PC-3 (cell line): ENCODE measurements at regions not wholly inside any gene's neighbourhood (a gene's known extent, or its start where the extent isn't known, plus 50 kb on each side); places are given as distances from the start of the nearest gene placed in this dataset.

Experiments used
- ATAC-seq: fragments of 200-7000 bp; cut with Tn5 transposase; 2 replicates; pipeline ENCODE4 v1.9.1; 2020; ENCODE audit warnings: mild to moderate bottlenecking, moderate library complexity
- BruUV-seq: library from RNA; stranded (reverse); fragments of 400-500 nt; replicated peaks from 2 replicates; lab custom pipeline; 2021; lab: Mats Ljungman, UMichigan
- CTCF ChIA-PET: fragments of 300-600 bp; sonication (Branson Sonifier 250); formaldehyde crosslinking; loops from one replicate; lab custom pipeline; 2022; ENCODE audit warnings: antibody characterized with exemption; lab: Charles Lee
- POLR2A ChIA-PET: fragments of 300-600 bp; sonication (Branson Sonifier 250); formaldehyde crosslinking; loops from one replicate; lab custom pipeline; 2022; ENCODE audit warnings: antibody characterized with exemption; ENCODE audit not compliant: unreplicated experiment; lab: Charles Lee
- DNase-seq: peaks from one replicate; pipeline ENCODE4 v3.0.0-alpha.2; 2015
- H2AFZ ChIP-seq: fragments of 300-600 bp; sonication (generic); 2 replicates; pipeline ENCODE4 v1.6.0; 2016; ENCODE audit warnings: antibody characterized with exemption, low read length
- H3F3A ChIP-seq: fragments of 300-600 bp; sonication (generic); one replicate; pipeline ENCODE4 v1.6.0; 2017; ENCODE audit warnings: antibody characterized with exemption, low read length, control low read depth, mild to moderate bottlenecking; ENCODE audit not compliant: unreplicated experiment
- H3K27ac ChIP-seq: fragments of 300-600 bp; sonication (generic); 2 replicates; pipeline ENCODE4 v1.5.1; 2016; ENCODE audit warnings: mild to moderate bottlenecking, low read length
- H3K27me3 ChIP-seq: fragments of 300-600 bp; sonication (generic); 2 replicates; pipeline ENCODE4 v1.6.1; 2016; ENCODE audit warnings: low read length, mixed read lengths
- H3K36me3 ChIP-seq: fragments of 300-600 bp; sonication (generic); 2 replicates; pipeline ENCODE4 v1.6.1; 2016; ENCODE audit warnings: low read depth, mixed run types, low read length, mixed read lengths
- H3K4me1 ChIP-seq: fragments of 300-600 bp; sonication (generic); 2 replicates; pipeline ENCODE4 v1.5.1; 2016; ENCODE audit warnings: low read length; ENCODE audit not compliant: insufficient read depth
- H3K4me2 ChIP-seq: fragments of 300-600 bp; sonication (generic); 2 replicates; pipeline ENCODE4 v1.6.0; 2016; ENCODE audit warnings: low read length
- H3K4me3 ChIP-seq: fragments of 300-600 bp; sonication (generic); 2 replicates; pipeline ENCODE4 v1.5.1; 2016; ENCODE audit warnings: mild to moderate bottlenecking, low read length, mixed read lengths
- H3K79me2 ChIP-seq: fragments of 300-600 bp; sonication (generic); 2 replicates; pipeline ENCODE4 v1.6.1; 2017; ENCODE audit warnings: low read length, mixed read lengths
- H3K9ac ChIP-seq: fragments of 300-600 bp; sonication (generic); 2 replicates; pipeline ENCODE4 v1.6.0; 2016; ENCODE audit warnings: mild to moderate bottlenecking, low read length
- H3K9me2 ChIP-seq: fragments of 300-600 bp; sonication (generic); replicated peaks from 2 replicates; pipeline ENCODE4 v1.6.1; 2016; ENCODE audit warnings: mixed run types, low read length, mixed read lengths
- H3K9me3 ChIP-seq: fragments of 300-600 bp; sonication (generic); 2 replicates; pipeline ENCODE4 v1.6.1; 2016; ENCODE audit warnings: low read length, mixed read lengths
- H4K20me1 ChIP-seq: fragments of 300-600 bp; sonication (generic); 2 replicates; pipeline ENCODE4 v1.6.1; 2016; ENCODE audit warnings: low read length, mixed read lengths
- CTCF ChIP-seq: fragments of 300-600 bp; sonication (generic); conservative IDR thresholded peaks from 2 replicates; pipeline ENCODE4 v1.5.1; 2017; ENCODE audit warnings: antibody characterized with exemption, low read depth, mild to moderate bottlenecking, low read length
- EZH2 ChIP-seq: fragments of 300-600 bp; sonication (generic); IDR thresholded peaks from one replicate; pipeline ENCODE4 v1.6.1; 2017; ENCODE audit warnings: antibody characterized with exemption, mild to moderate bottlenecking, low read length; ENCODE audit not compliant: unreplicated experiment
- EZH2phosphoT487 ChIP-seq: fragments of 300-600 bp; sonication (generic); IDR thresholded peaks from 2 replicates; pipeline ENCODE4 v1.6.1; 2018; ENCODE audit warnings: mild to moderate bottlenecking, antibody characterized with exemption, low read length, borderline replicate concordance
- intact Hi-C: fragments of 100-400 bp; cut with micrococcal nuclease; formaldehyde crosslinking; loops from 2 replicates; pipeline ENCODE4 v1.9.0; 2023

GRCh38 chr14:50053935-50054334 lies 62.4 kb downstream of the VCPKMT start:
- Histone ChIP-seq H3K9me3 (no peaks in the 10 kb centered on the region), H3K4me3 (no peak overlapping the region), H2AFZ (no peak overlapping the region), H4K20me1 (no peaks in the 10 kb centered on the region), H3K4me1 (no peaks in the 10 kb centered on the region), H3K27ac (no peak overlapping the region), H3K36me3 (no peaks in the 10 kb centered on the region), H3K4me2 (no peak overlapping the region), H3K9ac (no peak overlapping the region), H3K9me2 (no peaks in the 10 kb centered on the region), H3F3A (no peaks in the 10 kb centered on the region), H3K27me3 (no peaks in the 10 kb centered on the region), H3K79me2 (no peaks in the 10 kb centered on the region)
- ATAC-seq (no peak), DNase-seq (no peak)
- ChIA-PET CTCF (interaction anchor here (0.6 kb wide), 1 partner anchor 40 kb away, joined by 4 read pairs; no protein-coding TSS in a partner anchor), POLR2A (no interaction called here)
- no TSS peak for BruUV-seq
- TF ChIP-seq CTCF (no peak), EZH2 (no peak), EZH2phosphoT487 (no peak)
- intact Hi-C loops, result no loop called here

DNA sequence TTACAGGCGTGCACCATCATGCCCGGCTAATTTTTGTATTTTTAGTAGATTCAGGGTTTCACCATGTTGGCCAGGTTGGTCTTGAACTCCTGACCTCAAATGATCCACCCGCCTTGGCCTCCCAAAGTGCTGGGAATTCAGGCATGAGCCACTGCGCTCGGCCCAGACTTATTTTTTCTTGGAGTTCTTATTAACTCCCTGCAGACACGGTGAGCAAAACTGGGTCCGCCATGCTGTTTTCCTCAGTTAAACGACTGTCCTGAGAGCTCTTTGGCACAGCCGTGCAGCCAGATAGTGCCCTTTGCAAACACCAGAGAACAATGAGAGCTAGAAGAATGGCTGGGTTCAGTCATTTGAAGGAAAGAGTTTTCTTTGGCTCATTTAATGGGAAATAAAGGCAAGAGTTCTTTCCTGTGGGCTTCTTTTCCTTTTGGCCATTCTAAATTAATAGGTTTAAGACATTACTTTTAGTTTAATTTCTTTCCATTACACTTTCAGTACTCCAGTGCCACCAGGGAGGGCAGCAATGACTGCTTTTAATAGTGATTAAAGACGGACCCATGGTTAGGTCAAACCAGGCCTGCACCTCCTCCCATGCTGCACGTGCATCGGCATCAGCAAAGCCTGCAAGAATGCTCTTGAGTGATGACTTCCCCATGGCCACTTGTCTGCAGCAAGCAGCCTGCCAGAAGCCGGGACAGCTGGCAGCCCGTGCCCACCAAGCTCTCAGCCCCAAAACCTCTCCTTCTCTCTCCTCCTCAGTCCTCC lies 60.7 kb downstream of the VCPKMT start:
- H3K9me2 ChIP-seq, result no peaks in the 10 kb centered on the region
- no peaks in the 10 kb centered on the region for H3F3A ChIP-seq
- BruUV-seq, result no TSS peak
- H3K27me3 ChIP-seq, result no peaks in the 10 kb centered on the region
- peaks cover 7% of the 10 kb centered on the region for H3K4me1 ChIP-seq
- no peaks in the 10 kb centered on the region for H3K9me3 ChIP-seq
- no peak overlapping the region for H3K4me3 ChIP-seq
- POLR2A ChIA-PET, result no interaction called here
- no peak overlapping the region for H3K27ac ChIP-seq
- CTCF ChIA-PET, result no interaction called here
- intact Hi-C loops, result no loop called here
- DNase-seq, result no peak
- H3K36me3 ChIP-seq, result no peaks in the 10 kb centered on the region
- no peak overlapping the region for H3K9ac ChIP-seq
- no peak overlapping the region for H3K4me2 ChIP-seq
- ATAC-seq, result peak; percentile 30
- no peaks in the 10 kb centered on the region for H3K79me2 ChIP-seq
- H4K20me1 ChIP-seq, result no peaks in the 10 kb centered on the region
- no peak overlapping the region for H2AFZ ChIP-seq
- TF ChIP-seq CTCF (peak; percentile 43; the same call in 1 of the 2 replicates), EZH2phosphoT487 (no peak), EZH2 (no peak)

GRCh38 chr14:50056435-50056834 lies 59.9 kb downstream of the VCPKMT start:
- BruUV-seq, result no TSS peak
- Histone ChIP-seq H3K79me2 (no peaks in the 10 kb centered on the region), H3K36me3 (no peaks in the 10 kb centered on the region), H3K27ac (no peak overlapping the region), H3K9ac (no peak overlapping the region), H3K4me2 (no peak overlapping the region), H3K4me1 (peaks cover 15% of the 10 kb centered on the region), H4K20me1 (no peaks in the 10 kb centered on the region), H2AFZ (no peak overlapping the region), H3K9me3 (no peaks in the 10 kb centered on the region), H3K27me3 (no peaks in the 10 kb centered on the region), H3K4me3 (no peak overlapping the region), H3K9me2 (no peaks in the 10 kb centered on the region), H3F3A (peaks cover 3% of the 10 kb centered on the region)
- intact Hi-C loops, result no loop called here
- POLR2A ChIA-PET, result no interaction called here
- no peak for TF ChIP-seq EZH2phosphoT487
- no peak for TF ChIP-seq CTCF
- no peak for TF ChIP-seq EZH2
- ATAC-seq, result no peak
- no peak for DNase-seq
- CTCF ChIA-PET, result interaction anchor here (0.7 kb wide), 1 partner anchor 219 kb away, joined by 3 read pairs; no protein-coding TSS in a partner anchor
